Natural killer cell treated with Interleukin-12 subunit alpha and Interleukin-12 subunit beta and Interleukin-15 and Interleukin-18, amount 100 ng/mL, for 72 hours (primary cell): ENCODE measurements at regions not wholly inside any gene's neighbourhood (a gene's known extent, or its start where the extent isn't known, plus 50 kb on each side); places are given as distances from the start of the nearest gene placed in this dataset.

Experiments used
- ATAC-seq, 2 donors: fragments of 150-1000 bp; cut with Tn5 transposase in 1 of 2; sonication (Bioruptor Pico), chemical (Tn5 transposase) in 1 of 2; 2 replicates each; pipeline ENCODE4 v1.10.0; 2021
- DNase-seq: peaks from one replicate; pipeline ENCODE4 v3.0.0; 2022; ENCODE audit warnings: low spot score
- H3K27ac Mint-ChIP-seq, 2 donors: 1 replicate in 1 of 2; 2 replicates in 1 of 2; pipeline ENCODE4 v1.8.0; 2022; ENCODE audit warnings: mixed read lengths in 2 of 2, mild to moderate bottlenecking in 1 of 2, moderate library complexity in 1 of 2
- H3K27me3 Mint-ChIP-seq, 2 donors: 1 replicate in 1 of 2; 2 replicates in 1 of 2; pipeline ENCODE4 v1.8.0; 2022; ENCODE audit warnings: mixed read lengths in 2 of 2
- H3K36me3 Mint-ChIP-seq: one replicate; pipeline ENCODE4 v1.8.0; 2022; ENCODE audit warnings: mixed read lengths
- H3K4me1 Mint-ChIP-seq, 2 donors: 1 replicate in 1 of 2; 2 replicates in 1 of 2; pipeline ENCODE4 v1.8.0; 2022; ENCODE audit warnings: low read depth in 2 of 2, mixed read lengths in 2 of 2, mild to moderate bottlenecking in 1 of 2
- H3K4me3 Mint-ChIP-seq: one replicate; pipeline ENCODE4 v1.8.0; 2022; ENCODE audit warnings: mixed read lengths
- H3K9me3 Mint-ChIP-seq: 2 replicates; pipeline ENCODE4 v1.8.0; 2022; ENCODE audit warnings: mixed read lengths

DNA sequence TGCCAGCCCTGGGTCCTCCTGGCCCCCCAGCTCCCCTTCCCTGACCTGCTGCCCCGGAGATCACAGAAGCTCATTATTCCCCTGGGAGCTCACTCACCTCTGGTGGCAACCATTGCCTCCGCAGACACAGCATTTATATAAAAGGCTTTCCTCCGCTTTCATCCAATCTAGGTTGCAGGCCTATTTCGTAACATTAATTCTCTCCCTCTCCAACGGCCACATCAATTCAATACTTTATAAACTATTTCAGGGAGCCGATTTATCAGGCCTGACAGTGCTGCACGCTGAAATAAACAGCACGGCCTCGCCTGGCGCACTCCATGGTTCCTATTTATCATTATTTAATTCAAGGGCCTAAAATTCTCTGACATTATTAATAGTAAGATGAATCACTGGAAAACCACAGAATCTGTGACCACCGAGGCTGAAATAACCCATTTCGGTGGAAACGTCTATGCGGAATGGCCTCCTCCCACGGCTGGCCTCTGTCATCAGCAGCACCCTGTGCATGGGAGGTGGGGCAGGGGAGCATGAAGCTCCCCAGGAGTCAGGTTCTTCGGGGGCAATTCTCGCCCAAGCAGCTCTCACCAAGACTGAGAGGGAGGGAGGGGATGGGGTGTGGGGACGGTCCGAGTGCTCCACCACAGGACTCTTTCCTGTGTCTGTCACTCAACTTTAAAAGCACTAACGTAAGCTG lies 249.3 kb upstream of the PFKP start:
- Mint-ChIP-seq H3K4me1 (no peaks in the 10 kb centered on the region), H3K4me3 (no peak overlapping the region), H3K27me3 (peaks cover 7 to 28% of the 10 kb centered on the region in 2 donors), H3K9me3 (no peaks in the 10 kb centered on the region), H3K36me3 (no peaks in the 10 kb centered on the region), H3K27ac (no peak overlapping the region)
- DNase-seq, result no peak
- no peak for ATAC-seq

DNA sequence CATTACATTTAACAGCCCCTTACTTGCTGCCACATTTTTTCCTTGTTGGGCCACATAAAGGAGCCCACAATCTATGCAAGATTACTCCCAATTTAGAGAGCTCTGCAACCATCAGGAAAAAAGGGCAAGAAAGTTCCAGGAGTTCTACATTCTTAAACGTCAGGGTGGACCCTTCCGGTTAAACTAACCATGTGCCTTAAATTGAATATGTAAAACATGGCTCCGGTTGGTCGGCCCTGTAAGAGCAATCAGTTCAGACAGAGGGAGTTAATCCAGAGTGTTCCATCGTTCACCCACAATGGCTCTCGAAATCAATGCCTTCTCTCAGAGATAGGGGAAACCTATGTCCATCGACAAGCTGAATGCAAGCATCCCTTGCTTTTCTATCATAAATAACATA lies 253.7 kb upstream of the PFKP start:
- DNase-seq (no peak), ATAC-seq (no peak)
- H3K36me3 Mint-ChIP-seq, result no peaks in the 10 kb centered on the region
- H3K4me3 Mint-ChIP-seq, result no peak overlapping the region
- peaks cover 3% of the 10 kb centered on the region for H3K9me3 Mint-ChIP-seq
- H3K27me3 Mint-ChIP-seq, result peaks cover 2 to 31% of the 10 kb centered on the region in 2 donors
- no peak overlapping the region for H3K27ac Mint-ChIP-seq
- H3K4me1 Mint-ChIP-seq, result no peaks in the 10 kb centered on the region

DNA sequence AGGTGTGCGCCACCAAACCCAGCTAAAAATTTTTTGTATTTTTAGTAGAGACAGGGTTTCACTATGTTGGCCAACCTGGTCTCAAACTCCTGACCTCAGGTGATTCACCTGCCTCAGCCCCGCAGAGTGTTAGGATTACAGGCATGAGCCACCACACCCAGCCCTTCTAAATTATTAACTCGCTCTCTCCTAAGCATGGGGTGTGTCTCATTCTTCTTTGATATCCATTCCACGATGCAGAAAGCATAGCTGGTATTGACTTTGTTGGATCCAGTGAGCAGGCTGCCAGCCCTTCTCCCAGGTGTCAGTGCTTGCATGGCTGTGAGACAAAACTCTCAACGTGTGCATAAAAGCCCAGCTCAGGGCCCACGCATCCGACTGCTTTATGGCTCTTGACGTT lies 254.1 kb upstream of the PFKP start:
- Mint-ChIP-seq H3K4me3 (no peak overlapping the region), H3K27me3 (peaks cover 2 to 31% of the 10 kb centered on the region in 2 donors), H3K27ac (no peak overlapping the region), H3K9me3 (peaks cover 3% of the 10 kb centered on the region), H3K36me3 (no peaks in the 10 kb centered on the region), H3K4me1 (no peaks in the 10 kb centered on the region)
- DNase-seq (no peak), ATAC-seq (no peak)

DNA sequence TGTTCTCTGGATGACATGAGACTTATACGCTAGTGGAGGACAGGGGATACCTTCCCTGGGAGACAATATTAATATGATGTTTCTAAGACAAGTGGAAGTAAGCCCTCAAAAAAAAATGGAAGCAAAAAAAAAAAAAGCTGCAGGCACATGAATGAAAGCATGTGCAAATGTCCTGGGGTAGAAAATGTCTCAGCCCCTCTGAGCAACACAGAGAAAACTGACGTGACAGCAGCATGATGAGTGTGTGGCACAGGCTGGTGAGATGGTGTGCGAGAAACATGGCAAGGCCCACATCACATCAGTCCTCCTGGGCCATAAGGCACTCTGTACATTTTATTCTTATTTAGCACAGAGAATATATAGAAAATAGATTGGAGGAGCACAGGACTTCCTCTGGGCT lies 254.7 kb upstream of the PFKP start:
- no peaks in the 10 kb centered on the region for H3K4me1 Mint-ChIP-seq
- no peak overlapping the region for H3K4me3 Mint-ChIP-seq
- peaks cover 2 to 31% of the 10 kb centered on the region in 2 donors for H3K27me3 Mint-ChIP-seq
- DNase-seq, result no peak
- no peak overlapping the region for H3K27ac Mint-ChIP-seq
- ATAC-seq, result no peak
- H3K36me3 Mint-ChIP-seq, result no peaks in the 10 kb centered on the region
- H3K9me3 Mint-ChIP-seq, result peaks cover 3% of the 10 kb centered on the region

DNA sequence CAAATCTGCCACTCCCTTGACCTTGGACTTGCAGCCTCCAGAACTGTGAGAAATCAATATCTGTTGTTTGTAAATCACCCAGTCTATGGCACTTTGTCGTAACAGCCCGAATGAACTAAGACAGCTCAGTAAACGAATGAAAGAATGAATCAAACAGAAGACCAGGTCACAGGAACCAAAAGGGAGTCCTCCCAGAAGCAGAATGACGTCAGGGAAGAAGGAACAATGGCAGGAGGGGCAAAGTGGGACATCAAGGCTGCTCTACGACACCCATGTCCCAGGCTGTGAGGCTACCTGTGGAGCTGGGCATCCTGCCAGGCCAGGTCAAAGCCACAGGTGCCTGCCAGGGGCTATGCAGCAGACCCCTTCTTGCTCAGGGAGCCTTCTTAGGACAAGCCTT lies 267.2 kb upstream of the PFKP start:
- ATAC-seq, result no peak
- H3K27me3 Mint-ChIP-seq, result peaks cover 10 to 62% of the 10 kb centered on the region in 2 donors

DNA sequence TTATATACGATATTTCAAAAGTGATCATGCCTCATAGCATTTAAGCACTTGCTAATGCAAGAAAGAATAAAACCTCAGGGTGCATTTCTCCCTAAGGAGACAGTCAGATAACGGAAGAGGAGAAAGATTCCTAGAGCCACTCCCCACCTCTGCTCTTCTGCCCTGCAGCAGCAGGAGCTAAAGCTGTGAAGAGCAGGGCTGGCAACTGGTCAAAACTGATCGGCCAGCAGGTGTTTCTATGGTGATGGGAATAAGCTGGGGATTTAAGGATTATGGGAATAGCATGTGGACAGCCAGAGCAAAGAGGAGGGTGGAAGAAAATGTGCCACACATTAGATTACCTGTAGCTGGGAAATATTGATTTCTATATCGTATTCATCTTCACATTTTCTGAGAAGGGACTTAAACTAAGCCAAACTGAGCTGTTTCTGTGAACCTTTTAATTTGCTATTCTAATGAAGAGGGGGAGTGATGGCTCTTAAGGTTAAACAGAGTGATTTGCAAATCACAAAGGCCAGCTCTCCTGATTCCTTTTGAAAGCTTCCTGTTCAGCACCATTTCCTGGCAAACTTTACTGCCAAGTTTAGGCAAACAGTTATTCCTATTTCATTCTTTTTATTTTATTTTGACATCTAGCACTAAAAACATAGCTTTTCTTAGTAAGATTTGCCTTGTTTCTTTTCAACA lies 268.9 kb upstream of the PFKP start:
- Mint-ChIP-seq H3K4me3 (no peak overlapping the region), H3K4me1 (no peaks in the 10 kb centered on the region), H3K9me3 (peaks cover 11% of the 10 kb centered on the region), H3K27ac (no peak overlapping the region), H3K36me3 (peaks cover 8% of the 10 kb centered on the region), H3K27me3 (peaks cover 7 to 62% of the 10 kb centered on the region in 2 donors)
- ATAC-seq (no peak), DNase-seq (no peak)

More for the DNA sequence above, 267.2 kb upstream of the PFKP start:
- H3K4me1 Mint-ChIP-seq, result no peaks in the 10 kb centered on the region
- no peak overlapping the region for H3K4me3 Mint-ChIP-seq
- DNase-seq, result no peak
- H3K36me3 Mint-ChIP-seq, result no peaks in the 10 kb centered on the region
- no peak overlapping the region for H3K27ac Mint-ChIP-seq
- H3K9me3 Mint-ChIP-seq, result peaks cover 5% of the 10 kb centered on the region

DNA sequence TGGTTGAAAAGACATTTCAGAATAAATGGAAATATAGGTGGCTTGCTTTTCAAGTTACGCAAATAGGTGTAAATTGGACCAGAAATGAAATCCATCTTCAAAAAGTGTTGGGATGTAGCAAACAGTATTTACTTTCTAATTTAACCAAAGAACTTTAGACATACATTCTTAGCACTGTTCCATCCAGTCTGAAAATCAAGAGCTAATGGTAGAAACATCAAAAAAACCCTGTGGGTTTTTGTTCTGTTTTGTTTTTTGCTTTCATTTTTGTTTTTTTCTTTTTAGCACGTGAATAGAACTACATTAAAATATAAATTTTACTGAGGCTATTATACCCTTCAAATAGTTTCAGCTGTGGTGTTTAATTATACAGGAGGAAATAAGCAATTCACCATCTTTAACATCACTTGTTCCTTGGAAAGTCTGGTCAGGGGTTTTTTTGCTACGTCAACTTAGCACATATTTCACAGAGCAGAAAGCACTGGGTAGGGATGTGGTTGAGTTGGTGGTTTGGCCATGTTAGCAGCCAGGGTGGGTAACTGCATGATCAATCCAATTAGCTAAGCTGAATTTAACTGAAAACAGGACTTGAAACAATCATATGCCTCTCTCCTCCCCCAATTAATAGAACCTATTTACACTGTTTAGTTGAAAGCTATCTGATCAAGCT lies 275.4 kb upstream of the PFKP start:
- Mint-ChIP-seq H3K9me3 (peaks cover 7% of the 10 kb centered on the region), H3K4me3 (peak overlapping the region; percentile 26), H3K27me3 (peaks cover 5 to 25% of the 10 kb centered on the region in 2 donors), H3K36me3 (peaks cover 8% of the 10 kb centered on the region), H3K27ac (peak overlapping the region in 1 of 2 donors; percentile 41), H3K4me1 (peaks cover 5 to 35% of the 10 kb centered on the region in 2 donors)
- ATAC-seq (peak; percentile 82 to 92), DNase-seq (no peak)

DNA sequence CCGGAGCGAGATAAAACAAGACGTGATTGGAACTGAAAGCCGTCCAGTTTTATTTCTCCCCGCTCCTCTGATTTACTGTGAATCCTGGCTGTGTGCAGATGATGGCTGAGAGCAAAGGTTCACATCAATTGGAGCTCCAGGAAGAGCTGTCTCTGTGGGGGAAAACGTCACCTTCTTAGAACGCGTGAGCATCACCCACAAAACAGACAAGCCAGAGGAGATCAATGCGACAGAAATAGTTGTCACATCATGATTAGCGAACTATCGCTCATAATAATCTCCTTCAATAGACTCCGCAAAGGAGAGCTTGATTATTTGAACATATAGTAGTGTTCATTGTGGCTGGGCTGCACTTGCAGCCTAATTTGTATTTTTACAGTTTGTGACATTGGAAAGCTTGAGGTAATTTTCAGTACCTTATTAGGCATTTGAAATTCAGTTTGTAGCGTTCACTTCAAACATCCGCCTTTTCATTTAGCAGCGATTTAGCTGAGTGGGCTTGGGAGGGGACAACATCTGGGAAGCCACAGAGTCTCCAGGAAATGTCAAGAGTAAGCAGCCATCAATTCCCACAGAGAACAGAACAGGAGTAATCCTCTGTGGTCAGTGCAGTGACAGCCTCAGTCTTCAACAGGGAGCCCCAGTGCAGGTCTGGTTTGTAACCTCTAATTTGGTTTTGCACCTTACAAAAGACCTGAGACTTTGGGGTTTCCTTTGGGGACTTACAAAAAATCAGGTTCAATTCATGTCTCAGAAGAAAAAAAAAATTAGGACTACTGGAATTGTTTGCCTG lies 276.8 kb upstream of the PFKP start:
- peaks cover 5 to 20% of the 10 kb centered on the region in 2 donors for H3K27me3 Mint-ChIP-seq
- DNase-seq (no peak), ATAC-seq (peak in 1 of 2 donors; percentile 52)
- H3K4me3 Mint-ChIP-seq, result peak overlapping the region; percentile 26
- H3K36me3 Mint-ChIP-seq, result peaks cover 8% of the 10 kb centered on the region
- H3K27ac Mint-ChIP-seq, result no peak overlapping the region
- peaks cover 5 to 35% of the 10 kb centered on the region in 2 donors for H3K4me1 Mint-ChIP-seq
- peaks cover 6% of the 10 kb centered on the region for H3K9me3 Mint-ChIP-seq

DNA sequence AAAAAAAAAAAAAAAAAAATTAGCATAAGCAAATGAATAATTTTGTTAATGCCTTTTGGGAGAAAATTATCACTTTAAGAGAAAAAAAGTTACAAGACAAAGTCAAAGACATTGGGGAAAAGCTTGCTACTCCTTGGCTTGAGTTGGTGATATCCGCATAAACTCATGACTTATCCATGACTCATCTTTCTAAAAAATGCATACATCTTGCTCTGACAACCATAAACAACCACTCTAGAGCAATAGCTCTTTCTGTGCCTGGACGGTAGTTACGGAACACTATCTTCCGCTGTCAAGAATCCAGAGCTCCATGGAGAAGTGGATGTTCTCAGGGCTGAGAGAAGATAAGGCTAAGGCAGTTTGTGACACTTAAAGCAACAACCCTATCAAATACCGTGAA lies 281.1 kb upstream of the PFKP start:
- no peak overlapping the region for H3K27ac Mint-ChIP-seq
- ATAC-seq, result no peak
- H3K36me3 Mint-ChIP-seq, result no peaks in the 10 kb centered on the region
- H3K9me3 Mint-ChIP-seq, result peaks cover 3% of the 10 kb centered on the region
- DNase-seq, result no peak
- H3K4me3 Mint-ChIP-seq, result no peak overlapping the region
- H3K27me3 Mint-ChIP-seq, result peaks cover 15 to 38% of the 10 kb centered on the region in 2 donors
- peaks cover 3 to 18% of the 10 kb centered on the region in 2 donors for H3K4me1 Mint-ChIP-seq

DNA sequence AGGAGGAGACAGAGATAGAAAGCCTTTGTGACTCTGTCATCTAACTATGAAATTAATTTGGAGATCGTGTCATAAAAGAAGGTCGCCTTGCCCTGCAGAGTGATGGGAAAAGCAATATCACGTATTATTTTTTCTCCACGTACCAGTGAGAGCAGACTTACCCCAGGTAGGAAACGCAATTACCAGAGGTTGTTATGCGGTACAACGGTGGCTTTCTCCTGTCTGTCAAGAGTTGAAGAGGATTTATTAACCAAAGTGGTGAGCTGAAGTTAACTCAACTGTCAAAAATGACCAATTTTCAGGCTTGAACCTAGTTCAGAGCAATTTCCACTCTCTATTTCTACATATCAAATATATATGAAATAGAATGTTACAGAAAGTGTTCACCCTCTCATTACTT lies 282.6 kb upstream of the PFKP start:
- H3K4me1 Mint-ChIP-seq, result peaks cover 0 to 7% of the 10 kb centered on the region in 2 donors
- peaks cover 15 to 49% of the 10 kb centered on the region in 2 donors for H3K27me3 Mint-ChIP-seq
- DNase-seq (no peak), ATAC-seq (no peak)
- no peaks in the 10 kb centered on the region for H3K36me3 Mint-ChIP-seq
- peaks cover 3% of the 10 kb centered on the region for H3K9me3 Mint-ChIP-seq
- no peak overlapping the region for H3K4me3 Mint-ChIP-seq
- H3K27ac Mint-ChIP-seq, result no peak overlapping the region

DNA sequence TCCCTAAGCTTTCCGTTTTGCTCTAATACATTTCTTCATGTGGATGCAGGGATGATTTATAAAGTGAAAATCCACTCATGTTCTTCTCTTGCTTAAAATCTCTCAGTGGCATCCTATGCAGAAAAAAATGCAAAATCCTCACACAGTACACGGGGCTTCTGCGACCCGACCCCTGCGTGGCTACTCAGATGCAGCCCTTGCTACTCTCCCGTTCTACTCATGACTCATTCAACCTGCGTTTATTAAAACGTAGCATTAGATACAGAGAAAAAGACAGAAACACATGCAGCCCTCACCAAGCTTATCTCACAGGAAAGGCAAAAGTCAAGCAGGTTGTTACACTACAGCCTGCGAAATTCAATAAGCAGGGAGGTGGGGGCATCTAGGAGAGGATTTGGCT lies 284.4 kb upstream of the PFKP start:
- no peak for ATAC-seq
- Mint-ChIP-seq H3K27me3 (peaks cover 15 to 52% of the 10 kb centered on the region in 2 donors), H3K27ac (no peak overlapping the region), H3K4me3 (no peak overlapping the region), H3K9me3 (peaks cover 3% of the 10 kb centered on the region), H3K36me3 (no peaks in the 10 kb centered on the region), H3K4me1 (no peaks in the 10 kb centered on the region)
- DNase-seq, result no peak

DNA sequence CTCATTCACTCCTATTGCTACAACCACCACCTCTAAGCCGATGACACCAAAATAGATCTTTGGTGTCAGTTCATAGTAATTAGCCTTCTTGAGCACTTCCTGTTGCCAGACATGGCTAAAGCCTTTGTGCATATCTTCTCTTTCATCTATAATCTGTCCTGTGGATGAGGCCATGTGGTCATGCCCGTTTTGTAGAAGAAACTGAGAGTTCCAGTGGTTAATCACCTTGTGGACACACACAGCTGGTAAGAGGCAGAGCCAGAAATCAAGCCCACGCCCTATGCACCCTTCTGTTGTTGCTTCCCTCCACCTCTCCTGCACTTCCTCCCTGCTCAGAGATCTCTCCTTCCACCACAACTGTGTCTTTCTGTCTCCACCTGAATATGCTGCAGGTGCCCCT lies 285.1 kb upstream of the PFKP start:
- Mint-ChIP-seq H3K9me3 (peaks cover 3% of the 10 kb centered on the region), H3K27me3 (peaks cover 12 to 54% of the 10 kb centered on the region in 2 donors), H3K27ac (no peak overlapping the region), H3K36me3 (no peaks in the 10 kb centered on the region), H3K4me1 (no peaks in the 10 kb centered on the region), H3K4me3 (no peak overlapping the region)
- no peak for ATAC-seq
- no peak for DNase-seq

DNA sequence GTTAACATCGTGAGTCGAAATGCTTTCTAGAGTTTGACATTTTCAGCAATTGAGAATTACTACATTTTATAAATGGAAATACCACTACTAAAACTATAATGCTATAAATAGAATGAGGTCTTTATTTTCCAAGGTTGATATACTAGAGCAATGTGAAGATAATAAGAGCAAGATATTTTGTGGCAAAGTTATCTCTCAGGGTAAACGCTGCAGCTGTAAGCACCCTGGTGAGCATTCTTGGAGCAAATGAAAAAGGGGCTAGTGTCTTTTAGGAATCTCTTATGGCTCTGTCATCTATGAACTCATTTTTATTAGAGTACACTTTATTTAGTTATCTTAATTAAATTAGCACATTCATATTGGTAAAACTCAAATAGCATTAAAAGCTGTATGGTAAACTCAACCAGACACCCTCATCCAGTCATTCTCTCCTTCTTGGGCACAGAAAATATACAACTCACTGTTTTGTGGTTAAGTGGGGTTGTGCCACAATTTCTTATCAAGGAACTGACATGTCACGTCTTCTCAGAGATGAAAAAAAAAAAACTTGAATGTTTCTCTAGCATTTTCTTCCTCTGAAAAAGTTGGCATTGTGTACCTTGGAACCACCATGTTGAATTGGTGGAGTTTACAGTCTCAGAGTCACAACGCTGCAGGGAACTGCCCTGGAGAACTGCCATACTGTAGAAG lies 289.5 kb upstream of the PFKP start:
- Mint-ChIP-seq H3K9me3 (peaks cover 3% of the 10 kb centered on the region), H3K4me1 (no peaks in the 10 kb centered on the region), H3K27ac (no peak overlapping the region), H3K36me3 (no peaks in the 10 kb centered on the region), H3K27me3 (peaks cover 8 to 68% of the 10 kb centered on the region in 2 donors), H3K4me3 (no peak overlapping the region)
- DNase-seq (no peak), ATAC-seq (no peak)
